IMR-90 (cell line): ENCODE measurements at regions not wholly inside any gene's neighbourhood (a gene's known extent, or its start where the extent isn't known, plus 50 kb on each side); places are given as distances from the start of the nearest gene placed in this dataset.

ENCODE experiments used
- CEBPB ChIP-seq: IDR thresholded peaks from 2 replicates; pipeline ENCODE4 v1.6.1; 2012; ENCODE audit warnings: low read depth, low read length, improper control_type of control experiment
- CHD1 ChIP-seq: IDR thresholded peaks from 2 replicates; pipeline ENCODE4 v1.6.1; 2012; ENCODE audit warnings: low read depth, low read length, improper control_type of control experiment
- FOS ChIP-seq: fragments of 150-350 bp; IDR thresholded peaks from 2 replicates; pipeline ENCODE4 v1.6.1; 2016; ENCODE audit warnings: low read depth, low read length
- MAFK ChIP-seq: IDR thresholded peaks from 2 replicates; pipeline ENCODE4 v1.6.1; 2012; ENCODE audit warnings: low read depth, low read length, improper control_type of control experiment
- POLR2A ChIP-seq: IDR thresholded peaks from 2 replicates; pipeline ENCODE4 v1.6.1; 2012; ENCODE audit warnings: mild to moderate bottlenecking, low read depth, low read length
- RAD21 ChIP-seq: IDR thresholded peaks from 2 replicates; pipeline ENCODE4 v1.6.1; 2012; ENCODE audit warnings: low read length, improper control_type of control experiment
- RCOR1 ChIP-seq: IDR thresholded peaks from 2 replicates; pipeline ENCODE4 v1.6.1; 2012; ENCODE audit warnings: mild to moderate bottlenecking, low read length, improper control_type of control experiment; ENCODE audit not compliant: insufficient replicate concordance
- RFX5 ChIP-seq: IDR thresholded peaks from 2 replicates; pipeline ENCODE4 v1.8.0; 2012; ENCODE audit warnings: low read depth, mild to moderate bottlenecking, low read length, moderate library complexity
- SMC3 ChIP-seq: fragments of 150-350 bp; IDR thresholded peaks from 2 replicates; pipeline ENCODE4 v1.6.1; 2016; ENCODE audit warnings: low read depth, mild to moderate bottlenecking, antibody characterized with exemption, low read length, moderate library complexity
- TF ChIP-seq, protein P1 (sequence below): conservative IDR thresholded peaks from 2 replicates; pipeline ENCODE4 v1.5.1; 2012; ENCODE audit warnings: mild to moderate bottlenecking, low read depth, low read length, improper control_type of control experiment
- TF ChIP-seq, protein P2 (sequence below): fragments of 150-350 bp; IDR thresholded peaks from 2 replicates; pipeline ENCODE4 v1.6.1; 2017; ENCODE audit warnings: mild to moderate bottlenecking, antibody characterized with exemption, low read length, low read depth
- TF ChIP-seq, protein P3 (sequence below): fragments of 150-350 bp; IDR thresholded peaks from 2 replicates; pipeline ENCODE4 v1.6.1; 2016; ENCODE audit warnings: low read depth, mild to moderate bottlenecking, low read length, moderate library complexity, borderline replicate concordance

DNA sequence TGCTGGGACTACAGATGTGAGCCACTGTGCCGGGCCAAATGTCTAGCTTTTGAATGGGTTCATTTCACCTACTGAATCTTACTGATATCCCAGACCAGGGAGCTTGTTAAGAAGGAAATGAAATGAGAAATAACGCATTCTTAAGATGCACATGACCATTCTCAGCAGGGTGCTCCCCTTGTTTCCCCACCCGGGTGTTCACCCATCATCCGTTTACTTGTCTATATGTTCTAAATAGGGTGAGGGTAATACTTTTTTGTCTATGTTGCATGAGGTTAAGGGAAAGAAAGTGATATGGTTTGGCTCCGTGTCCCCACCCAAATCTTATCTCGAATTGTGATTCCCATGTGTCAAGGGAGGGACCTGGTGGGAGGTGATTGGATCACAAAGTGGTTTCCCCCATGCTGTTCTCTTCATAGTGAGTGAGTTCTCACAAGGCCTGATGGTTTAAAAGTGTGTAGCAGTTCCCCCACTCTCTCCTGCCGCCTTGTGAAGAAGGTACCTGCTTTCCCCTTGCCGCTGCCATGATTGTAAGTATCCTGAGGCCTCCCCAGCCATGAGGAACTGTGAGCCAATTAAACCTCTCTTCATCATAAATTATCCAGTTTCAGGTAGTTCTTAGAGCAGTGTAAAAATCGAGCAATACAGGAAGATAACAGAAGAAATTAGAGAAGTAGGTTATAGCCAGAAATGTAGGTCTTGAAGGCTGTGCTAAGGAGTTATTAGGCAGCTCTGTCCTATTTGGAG lies 129.1 kb downstream of the DDX1 start:
- no peak for TF ChIP-seq POLR2A
- TF ChIP-seq, protein P1, sequence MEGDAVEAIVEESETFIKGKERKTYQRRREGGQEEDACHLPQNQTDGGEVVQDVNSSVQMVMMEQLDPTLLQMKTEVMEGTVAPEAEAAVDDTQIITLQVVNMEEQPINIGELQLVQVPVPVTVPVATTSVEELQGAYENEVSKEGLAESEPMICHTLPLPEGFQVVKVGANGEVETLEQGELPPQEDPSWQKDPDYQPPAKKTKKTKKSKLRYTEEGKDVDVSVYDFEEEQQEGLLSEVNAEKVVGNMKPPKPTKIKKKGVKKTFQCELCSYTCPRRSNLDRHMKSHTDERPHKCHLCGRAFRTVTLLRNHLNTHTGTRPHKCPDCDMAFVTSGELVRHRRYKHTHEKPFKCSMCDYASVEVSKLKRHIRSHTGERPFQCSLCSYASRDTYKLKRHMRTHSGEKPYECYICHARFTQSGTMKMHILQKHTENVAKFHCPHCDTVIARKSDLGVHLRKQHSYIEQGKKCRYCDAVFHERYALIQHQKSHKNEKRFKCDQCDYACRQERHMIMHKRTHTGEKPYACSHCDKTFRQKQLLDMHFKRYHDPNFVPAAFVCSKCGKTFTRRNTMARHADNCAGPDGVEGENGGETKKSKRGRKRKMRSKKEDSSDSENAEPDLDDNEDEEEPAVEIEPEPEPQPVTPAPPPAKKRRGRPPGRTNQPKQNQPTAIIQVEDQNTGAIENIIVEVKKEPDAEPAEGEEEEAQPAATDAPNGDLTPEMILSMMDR = no peak
- TF ChIP-seq CHD1 = no peak
- no peak for TF ChIP-seq RCOR1
- TF ChIP-seq RFX5 = no peak
- no peak for TF ChIP-seq SMC3
- TF ChIP-seq, protein P2, sequence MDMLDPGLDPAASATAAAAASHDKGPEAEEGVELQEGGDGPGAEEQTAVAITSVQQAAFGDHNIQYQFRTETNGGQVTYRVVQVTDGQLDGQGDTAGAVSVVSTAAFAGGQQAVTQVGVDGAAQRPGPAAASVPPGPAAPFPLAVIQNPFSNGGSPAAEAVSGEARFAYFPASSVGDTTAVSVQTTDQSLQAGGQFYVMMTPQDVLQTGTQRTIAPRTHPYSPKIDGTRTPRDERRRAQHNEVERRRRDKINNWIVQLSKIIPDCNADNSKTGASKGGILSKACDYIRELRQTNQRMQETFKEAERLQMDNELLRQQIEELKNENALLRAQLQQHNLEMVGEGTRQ = no peak
- TF ChIP-seq CEBPB = no peak
- no peak for TF ChIP-seq RAD21
- TF ChIP-seq FOS = no peak
- TF ChIP-seq MAFK = no peak
- TF ChIP-seq, protein P3, sequence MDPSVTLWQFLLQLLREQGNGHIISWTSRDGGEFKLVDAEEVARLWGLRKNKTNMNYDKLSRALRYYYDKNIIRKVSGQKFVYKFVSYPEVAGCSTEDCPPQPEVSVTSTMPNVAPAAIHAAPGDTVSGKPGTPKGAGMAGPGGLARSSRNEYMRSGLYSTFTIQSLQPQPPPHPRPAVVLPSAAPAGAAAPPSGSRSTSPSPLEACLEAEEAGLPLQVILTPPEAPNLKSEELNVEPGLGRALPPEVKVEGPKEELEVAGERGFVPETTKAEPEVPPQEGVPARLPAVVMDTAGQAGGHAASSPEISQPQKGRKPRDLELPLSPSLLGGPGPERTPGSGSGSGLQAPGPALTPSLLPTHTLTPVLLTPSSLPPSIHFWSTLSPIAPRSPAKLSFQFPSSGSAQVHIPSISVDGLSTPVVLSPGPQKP = no peak
